Suppressor macrophage treated with lipopolysaccharide for 4 hours (primary cell): ENCODE measurements at regions not wholly inside any gene's neighbourhood (a gene's known extent, or its start where the extent isn't known, plus 50 kb on each side); places are given as distances from the start of the nearest gene placed in this dataset.
"Not testable (repeated sequence)": the region's sequence is repeated elsewhere in the genome, so short reads cannot be mapped to it uniquely, and the experiment has no call there.

Experiments
- DNase-seq: peaks from one replicate; pipeline ENCODE4 v3.0.0-alpha.2; 2020

- DNase-seq = no peak
Measured at GRCh38 chrX:7514871-7515599, 327.9 kb upstream of the VCX start.

GRCh38 chrX:7512845-7513244, 330.1 kb upstream of the VCX start:
- DNase-seq = no peak

- DNase-seq = no peak
Measured at GRCh38 chrX:7503251-7503650, 339.7 kb upstream of the VCX start.

GRCh38 chrX:7500386-7500785, 342.6 kb upstream of the VCX start:
- no peak for DNase-seq

- no peak for DNase-seq
Measured at GRCh38 chrX:7486505-7486904, 338.6 kb upstream of the PUDP start.

GRCh38 chrX:7485061-7485460, 337.1 kb upstream of the PUDP start:
- no peak for DNase-seq

GRCh38 chrX:7480721-7481120, 332.8 kb upstream of the PUDP start:
- no peak for DNase-seq

- no peak for DNase-seq
Measured at GRCh38 chrX:7462110-7462509, 314.2 kb upstream of the PUDP start.

GRCh38 chrX:7461051-7461450, 313.1 kb upstream of the PUDP start:
- not testable (repeated sequence) for DNase-seq

GRCh38 chrX:7447801-7448499, 300.0 kb upstream of the PUDP start:
- DNase-seq = no peak

GRCh38 chrX:7446815-7447214, 298.9 kb upstream of the PUDP start:
- DNase-seq = no peak

GRCh38 chrX:7444967-7445366, 297.0 kb upstream of the PUDP start:
- DNase-seq = no peak

GRCh38 chrX:7441586-7441985, 293.6 kb upstream of the PUDP start:
- no peak for DNase-seq

GRCh38 chrX:7435822-7436221, 287.9 kb upstream of the PUDP start:
- no peak for DNase-seq

- DNase-seq = no peak
Measured at GRCh38 chrX:7432901-7433300, 284.9 kb upstream of the PUDP start.

- no peak for DNase-seq
Measured at GRCh38 chrX:7420717-7421116, 272.8 kb upstream of the PUDP start.

GRCh38 chrX:7414753-7415152, 266.8 kb upstream of the PUDP start:
- DNase-seq = no peak

GRCh38 chrX:7412840-7413239, 264.9 kb upstream of the PUDP start:
- no peak for DNase-seq

GRCh38 chrX:7409866-7410265, 261.9 kb upstream of the PUDP start:
- no peak for DNase-seq

GRCh38 chrX:7399373-7399772, 251.4 kb upstream of the PUDP start:
- DNase-seq = no peak

GRCh38 chrX:7390441-7390840, 242.5 kb upstream of the PUDP start:
- DNase-seq = no peak

GRCh38 chrX:7389576-7389975, 241.6 kb upstream of the PUDP start:
- no peak for DNase-seq

GRCh38 chrX:7385131-7385530, 237.2 kb upstream of the PUDP start:
- no peak for DNase-seq

- DNase-seq = no peak
Measured at GRCh38 chrX:7378406-7378805, 230.5 kb upstream of the PUDP start.
